Panc1 (cell line): ENCODE measurements at regions not wholly inside any gene's neighbourhood (a gene's known extent, or its start where the extent isn't known, plus 50 kb on each side); places are given as distances from the start of the nearest gene placed in this dataset.

Source experiments
- ATAC-seq: fragments of 200-7000 bp; cut with Tn5 transposase; 2 replicates; pipeline ENCODE4 v1.9.1; 2020; ENCODE audit warnings: mild to moderate bottlenecking, moderate library complexity
- BruUV-seq: library from RNA; stranded (reverse); fragments of 400-500 nt; replicated peaks from 2 replicates; lab custom pipeline; 2021; lab: Mats Ljungman, UMichigan
- CTCF ChIA-PET: fragments of 300-600 bp; sonication (Branson Sonifier 250); formaldehyde crosslinking; loops from one replicate; lab custom pipeline; 2022; ENCODE audit warnings: antibody characterized with exemption; lab: Charles Lee
- POLR2A ChIA-PET: fragments of 300-600 bp; sonication (Branson Sonifier 250); formaldehyde crosslinking; loops from one replicate; lab custom pipeline; 2022; ENCODE audit warnings: antibody characterized with exemption; lab: Charles Lee
- DNase-seq: peaks from one replicate; pipeline ENCODE4 v3.0.0-alpha.2; 2010; ENCODE audit warnings: low read depth, low spot score
- H3K27ac ChIP-seq: 2 replicates; pipeline ENCODE4 v1.5.1; 2011; ENCODE audit warnings: mild to moderate bottlenecking, low read length, inconsistent platforms
- H3K27me3 ChIP-seq: fragments of 200-500 bp; sonication (Bioruptor generic); 2 replicates; pipeline ENCODE4 v1.6.0; 2014; ENCODE audit warnings: low read length, inconsistent platforms; ENCODE audit not compliant: control insufficient read depth, insufficient read depth
- H3K36me3 ChIP-seq: fragments of 200-500 bp; sonication (Bioruptor generic); 2 replicates; pipeline ENCODE4 v1.5.1; 2014; ENCODE audit warnings: inconsistent platforms, mild to moderate bottlenecking, low read length, moderate library complexity; ENCODE audit not compliant: control insufficient read depth, insufficient read depth
- H3K4me1 ChIP-seq: 2 replicates; pipeline ENCODE4 v1.5.1; 2011; ENCODE audit warnings: inconsistent platforms, mild to moderate bottlenecking, low read length, moderate library complexity; ENCODE audit not compliant: control insufficient read depth, insufficient read depth
- H3K4me3 ChIP-seq, 2 experiments: 2 replicates each; pipeline ENCODE4 v1.5.1; 2011 to 2012; ENCODE audit warnings: low read depth in 2 of 2, low read length in 2 of 2, mild to moderate bottlenecking in 2 of 2, inconsistent platforms in 1 of 2, moderate library complexity in 1 of 2
- H3K9me3 ChIP-seq: fragments of 200-500 bp; sonication (Bioruptor generic); 2 replicates; pipeline ENCODE4 v1.5.1; 2014; ENCODE audit warnings: low read depth, mild to moderate bottlenecking, inconsistent platforms, low read length, moderate library complexity; ENCODE audit not compliant: control insufficient read depth, insufficient read depth
- POLR2AphosphoS5 ChIP-seq: IDR thresholded peaks from 2 replicates; pipeline ENCODE4 v1.6.1; 2012; ENCODE audit warnings: mild to moderate bottlenecking, low read depth, low read length, moderate library complexity
- SIN3A ChIP-seq: IDR thresholded peaks from 2 replicates; pipeline ENCODE4 v1.6.1; 2012; ENCODE audit warnings: low read depth, mild to moderate bottlenecking, low read length, moderate library complexity, borderline replicate concordance; ENCODE audit not compliant: insufficient read depth
- TCF7L2 ChIP-seq: IDR thresholded peaks from 2 replicates; pipeline ENCODE4 v1.6.1; 2011; ENCODE audit warnings: mild to moderate bottlenecking, low read depth, low read length, inconsistent platforms
- in situ Hi-C: cut with HindIII; loops from 2 replicates; pipeline ENCODE4 v1.10.0; 2016; ENCODE audit warnings: low sequenced_read_pairs, low pct_unique_long_range_greater_than_20kb
- intact Hi-C: fragments of 100-400 bp; cut with micrococcal nuclease; formaldehyde crosslinking; loops from one replicate; pipeline ENCODE4 v1.10.0; 2022; ENCODE audit not compliant: unreplicated experiment
- TF ChIP-seq, protein P1 (sequence below): fragments of 450-650 bp; IDR thresholded peaks from 2 replicates; pipeline ENCODE4 v1.5.1; 2017; ENCODE audit warnings: mild to moderate bottlenecking
- TF ChIP-seq, protein P2 (sequence below), 2 experiments: IDR thresholded peaks; 2 replicates each; pipeline ENCODE4 v1.6.1; 2011 to 2012; ENCODE audit warnings: low read depth in 2 of 2, control low read depth in 1 of 2, low read length in 1 of 2, mild to moderate bottlenecking in 1 of 2, moderate library complexity in 1 of 2; ENCODE audit not compliant: insufficient read depth in 1 of 2

DNA sequence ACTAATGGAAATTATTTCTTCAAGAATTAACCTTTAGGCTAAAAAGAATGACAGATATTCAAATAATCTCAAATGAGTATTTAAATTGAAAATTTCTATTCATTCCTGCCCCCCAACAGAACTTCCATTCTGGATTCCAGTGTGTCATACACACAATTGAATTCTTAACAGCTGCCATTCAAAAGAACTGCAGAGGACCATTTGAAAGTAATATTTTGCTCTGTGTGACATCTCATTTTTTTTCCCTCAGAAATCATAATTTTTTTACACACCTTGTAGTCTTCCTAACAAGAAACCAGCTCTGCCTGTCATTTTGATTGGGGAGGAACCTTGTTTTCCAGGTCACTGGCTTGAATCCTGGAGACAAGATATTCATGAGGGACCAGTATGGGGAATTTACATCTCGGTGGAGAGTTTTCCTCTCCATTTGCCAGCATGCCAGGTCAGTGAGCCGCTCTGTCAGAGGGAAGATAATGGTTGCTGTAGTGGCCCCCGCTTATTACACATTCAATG lies 358.7 kb upstream of the ITGA1 start:
- intact Hi-C loops: no loop called here
- ATAC-seq: no peak

DNA sequence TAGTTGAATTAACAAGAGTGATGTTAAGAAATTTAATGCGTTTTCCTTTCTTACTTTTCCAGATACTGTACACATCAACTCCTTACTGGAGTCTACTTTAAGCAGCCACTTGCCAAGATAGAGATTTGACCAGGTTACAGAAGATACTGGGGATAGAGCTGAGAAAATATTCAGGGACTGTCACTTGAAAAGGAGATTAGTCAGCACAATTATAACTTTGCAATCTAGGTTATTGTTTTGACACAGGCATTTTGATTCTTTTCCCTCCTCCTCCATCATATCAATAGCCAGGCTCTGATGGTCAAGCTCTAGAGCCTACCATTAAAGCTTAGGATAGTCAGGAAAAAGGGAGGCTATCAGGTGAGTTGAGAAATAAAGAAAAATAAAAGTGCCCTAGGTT lies 345.9 kb upstream of the ITGA1 start:
- ATAC-seq (no peak), DNase-seq (no peak)
- ChIA-PET CTCF (no interaction called here), POLR2A (no interaction called here)
- TF ChIP-seq SIN3A (no peak), TCF7L2 (no peak)
- TF ChIP-seq, protein P1, sequence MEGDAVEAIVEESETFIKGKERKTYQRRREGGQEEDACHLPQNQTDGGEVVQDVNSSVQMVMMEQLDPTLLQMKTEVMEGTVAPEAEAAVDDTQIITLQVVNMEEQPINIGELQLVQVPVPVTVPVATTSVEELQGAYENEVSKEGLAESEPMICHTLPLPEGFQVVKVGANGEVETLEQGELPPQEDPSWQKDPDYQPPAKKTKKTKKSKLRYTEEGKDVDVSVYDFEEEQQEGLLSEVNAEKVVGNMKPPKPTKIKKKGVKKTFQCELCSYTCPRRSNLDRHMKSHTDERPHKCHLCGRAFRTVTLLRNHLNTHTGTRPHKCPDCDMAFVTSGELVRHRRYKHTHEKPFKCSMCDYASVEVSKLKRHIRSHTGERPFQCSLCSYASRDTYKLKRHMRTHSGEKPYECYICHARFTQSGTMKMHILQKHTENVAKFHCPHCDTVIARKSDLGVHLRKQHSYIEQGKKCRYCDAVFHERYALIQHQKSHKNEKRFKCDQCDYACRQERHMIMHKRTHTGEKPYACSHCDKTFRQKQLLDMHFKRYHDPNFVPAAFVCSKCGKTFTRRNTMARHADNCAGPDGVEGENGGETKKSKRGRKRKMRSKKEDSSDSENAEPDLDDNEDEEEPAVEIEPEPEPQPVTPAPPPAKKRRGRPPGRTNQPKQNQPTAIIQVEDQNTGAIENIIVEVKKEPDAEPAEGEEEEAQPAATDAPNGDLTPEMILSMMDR: no peak
- TF ChIP-seq, protein P2, sequence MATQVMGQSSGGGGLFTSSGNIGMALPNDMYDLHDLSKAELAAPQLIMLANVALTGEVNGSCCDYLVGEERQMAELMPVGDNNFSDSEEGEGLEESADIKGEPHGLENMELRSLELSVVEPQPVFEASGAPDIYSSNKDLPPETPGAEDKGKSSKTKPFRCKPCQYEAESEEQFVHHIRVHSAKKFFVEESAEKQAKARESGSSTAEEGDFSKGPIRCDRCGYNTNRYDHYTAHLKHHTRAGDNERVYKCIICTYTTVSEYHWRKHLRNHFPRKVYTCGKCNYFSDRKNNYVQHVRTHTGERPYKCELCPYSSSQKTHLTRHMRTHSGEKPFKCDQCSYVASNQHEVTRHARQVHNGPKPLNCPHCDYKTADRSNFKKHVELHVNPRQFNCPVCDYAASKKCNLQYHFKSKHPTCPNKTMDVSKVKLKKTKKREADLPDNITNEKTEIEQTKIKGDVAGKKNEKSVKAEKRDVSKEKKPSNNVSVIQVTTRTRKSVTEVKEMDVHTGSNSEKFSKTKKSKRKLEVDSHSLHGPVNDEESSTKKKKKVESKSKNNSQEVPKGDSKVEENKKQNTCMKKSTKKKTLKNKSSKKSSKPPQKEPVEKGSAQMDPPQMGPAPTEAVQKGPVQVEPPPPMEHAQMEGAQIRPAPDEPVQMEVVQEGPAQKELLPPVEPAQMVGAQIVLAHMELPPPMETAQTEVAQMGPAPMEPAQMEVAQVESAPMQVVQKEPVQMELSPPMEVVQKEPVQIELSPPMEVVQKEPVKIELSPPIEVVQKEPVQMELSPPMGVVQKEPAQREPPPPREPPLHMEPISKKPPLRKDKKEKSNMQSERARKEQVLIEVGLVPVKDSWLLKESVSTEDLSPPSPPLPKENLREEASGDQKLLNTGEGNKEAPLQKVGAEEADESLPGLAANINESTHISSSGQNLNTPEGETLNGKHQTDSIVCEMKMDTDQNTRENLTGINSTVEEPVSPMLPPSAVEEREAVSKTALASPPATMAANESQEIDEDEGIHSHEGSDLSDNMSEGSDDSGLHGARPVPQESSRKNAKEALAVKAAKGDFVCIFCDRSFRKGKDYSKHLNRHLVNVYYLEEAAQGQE (IDR thresholded peaks at IDR 0.05; ENCODE audit: insufficient read depth in 1 of 2, low read depth in 2 of 2, low read length in 1 of 2): no peak
- H3K4me1 ChIP-seq: no peaks in the 10 kb centered on the region
- H3K27ac ChIP-seq: no peak overlapping the region
- no peaks in the 10 kb centered on the region for H3K36me3 ChIP-seq
- no peaks in the 10 kb centered on the region for H3K27me3 ChIP-seq
- H3K4me3 ChIP-seq: no peak overlapping the region
- in situ Hi-C loops (no loop called here), intact Hi-C loops (no loop called here)
- no TSS peak for BruUV-seq
- no peaks in the 10 kb centered on the region for H3K9me3 ChIP-seq

More for the DNA sequence above, 358.7 kb upstream of the ITGA1 start:
- H3K27ac ChIP-seq: no peak overlapping the region
- no peak for DNase-seq
- no TSS peak for BruUV-seq
- H3K9me3 ChIP-seq: no peaks in the 10 kb centered on the region
- no peak overlapping the region for H3K4me3 ChIP-seq
- in situ Hi-C loops: no loop called here
- TF ChIP-seq TCF7L2 (no peak), POLR2AphosphoS5 (no peak), SIN3A (no peak)
- TF ChIP-seq, protein P2 (IDR thresholded peaks at IDR 0.05; ENCODE audit: insufficient read depth in 1 of 2, low read depth in 2 of 2, low read length in 1 of 2): no peak
- TF ChIP-seq, protein P1: no peak
- no peaks in the 10 kb centered on the region for H3K36me3 ChIP-seq
- POLR2A ChIA-PET: no interaction called here
- H3K27me3 ChIP-seq: no peaks in the 10 kb centered on the region
- CTCF ChIA-PET: no interaction called here
- no peaks in the 10 kb centered on the region for H3K4me1 ChIP-seq
